Lower lobe of right lung (tissue), 2 donors: ENCODE measurements at regions not wholly inside any gene's neighbourhood (a gene's known extent, or its start where the extent isn't known, plus 50 kb on each side); places are given as distances from the start of the nearest gene placed in this dataset.

Experiments
- ATAC-seq, 2 donors: fragments of 200-7000 bp; cut with Tn5 transposase; one replicate each; pipeline ENCODE4 v1.9.1; 2020 to 2022; ENCODE audit warnings: mild to moderate bottlenecking in 2 of 2, moderate library complexity in 2 of 2
- DNase-seq: peaks from one replicate; pipeline ENCODE4 v3.0.0-alpha.2; 2020
- H3K27ac ChIP-seq: fragments of 200-600 bp; one replicate; pipeline ENCODE4 v1.8.0; 2022
- H3K27me3 ChIP-seq: fragments of 200-600 bp; one replicate; pipeline ENCODE4 v1.8.0; 2022; ENCODE audit warnings: low read depth
- H3K36me3 ChIP-seq: fragments of 200-600 bp; one replicate; pipeline ENCODE4 v1.8.0; 2022; ENCODE audit warnings: mild to moderate bottlenecking
- H3K4me1 ChIP-seq: fragments of 200-600 bp; one replicate; pipeline ENCODE4 v1.8.0; 2022
- H3K4me3 ChIP-seq: fragments of 200-600 bp; one replicate; pipeline ENCODE4 v1.8.0; 2022; ENCODE audit warnings: mild to moderate bottlenecking
- H3K9me3 ChIP-seq: fragments of 200-600 bp; one replicate; pipeline ENCODE4 v1.8.0; 2022
- CTCF ChIP-seq: fragments of 200-600 bp; IDR thresholded peaks from one replicate; pipeline ENCODE4 v1.8.0; 2022; ENCODE audit warnings: antibody characterized with exemption, mild to moderate bottlenecking
- intact Hi-C: fragments of 100-400 bp; cut with DNase I; formaldehyde crosslinking; loops from one replicate; pipeline ENCODE4 v1.11.0; 2022
- donor health status: DM: no; HTN: yes; CAD: no; lungs with severe emphysema.

- H3K36me3 ChIP-seq = no peaks in the 10 kb centered on the region
- H3K9me3 ChIP-seq = no peaks in the 10 kb centered on the region
- no peak for ATAC-seq
- H3K4me1 ChIP-seq = no peaks in the 10 kb centered on the region
- TF ChIP-seq CTCF = no peak
- no peaks in the 10 kb centered on the region for H3K27me3 ChIP-seq
- DNase-seq = no peak
- no peak overlapping the region for H3K27ac ChIP-seq
- intact Hi-C loops = no loop called here
- no peak overlapping the region for H3K4me3 ChIP-seq
Observed at GRCh38 chr10:105328503-105329133, 687.5 kb downstream of the SORCS3 start.
